M059J (cell line): ENCODE measurements at regions not wholly inside any gene's neighbourhood (a gene's known extent, or its start where the extent isn't known, plus 50 kb on each side); places are given as distances from the start of the nearest gene placed in this dataset.
"Not testable (repeated sequence)": the region's sequence is repeated elsewhere in the genome, so short reads cannot be mapped to it uniquely, and the experiment has no call there.

Experiments used
- DNase-seq: peaks from one replicate; pipeline ENCODE4 v3.0.0-alpha.2; 2012; ENCODE audit warnings: low read depth

- DNase-seq: no peak
Observed at GRCh38 chr5:158519433-158520021, 580.2 kb downstream of the EBF1 start.

GRCh38 chr5:158516521-158516920, 583.2 kb downstream of the EBF1 start:
- DNase-seq: no peak

- DNase-seq: no peak
Observed at GRCh38 chr5:158514986-158515359, 584.7 kb downstream of the EBF1 start.

GRCh38 chr5:158514319-158514985, 585.3 kb downstream of the EBF1 start:
- no peak for DNase-seq

GRCh38 chr5:158513490-158514318, 586.0 kb downstream of the EBF1 start:
- DNase-seq: no peak

- DNase-seq: no peak
Observed at GRCh38 chr5:158511454-158511853, 588.3 kb downstream of the EBF1 start.

- no peak for DNase-seq
Observed at GRCh38 chr5:158510479-158510878, 589.2 kb downstream of the EBF1 start.

GRCh38 chr5:158506648-158507047, 593.1 kb downstream of the EBF1 start:
- no peak for DNase-seq

- DNase-seq: no peak
Observed at GRCh38 chr5:158502686-158503085, 597.0 kb downstream of the EBF1 start.

GRCh38 chr5:158499892-158500418, 599.8 kb downstream of the EBF1 start:
- DNase-seq: no peak

GRCh38 chr5:158499075-158499891, 600.4 kb downstream of the EBF1 start:
- DNase-seq: no peak

- DNase-seq: no peak
Observed at GRCh38 chr5:158496624-158497023, 603.1 kb downstream of the EBF1 start.

GRCh38 chr5:158494541-158494940, 605.2 kb downstream of the EBF1 start:
- no peak for DNase-seq

GRCh38 chr5:158494044-158494443, 605.7 kb downstream of the EBF1 start:
- not testable (repeated sequence) for DNase-seq

GRCh38 chr5:158492841-158493242, 606.9 kb downstream of the EBF1 start:
- peak; percentile 18 for DNase-seq

GRCh38 chr5:158492136-158492535, 607.6 kb downstream of the EBF1 start:
- no peak for DNase-seq

GRCh38 chr5:158487664-158488063, 612.1 kb downstream of the EBF1 start:
- DNase-seq: no peak

GRCh38 chr5:158487156-158487555, 612.6 kb downstream of the EBF1 start:
- no peak for DNase-seq

GRCh38 chr5:158486566-158486965, 613.1 kb downstream of the EBF1 start:
- DNase-seq: no peak

GRCh38 chr5:158485604-158486081, 614.1 kb downstream of the EBF1 start:
- no peak for DNase-seq

GRCh38 chr5:158485047-158485446, 614.7 kb downstream of the EBF1 start:
- no peak for DNase-seq

GRCh38 chr5:158484150-158484549, 615.6 kb downstream of the EBF1 start:
- no peak for DNase-seq
